ENCODE measurements at regions not wholly inside any gene's neighbourhood (a gene's known extent, or its start where the extent isn't known, plus 50 kb on each side); places are given as distances from the start of the nearest gene placed in this dataset.
"Not testable (repeated sequence)": the region's sequence is repeated elsewhere in the genome, so short reads cannot be mapped to it uniquely, and the experiment has no call there.

DNA sequence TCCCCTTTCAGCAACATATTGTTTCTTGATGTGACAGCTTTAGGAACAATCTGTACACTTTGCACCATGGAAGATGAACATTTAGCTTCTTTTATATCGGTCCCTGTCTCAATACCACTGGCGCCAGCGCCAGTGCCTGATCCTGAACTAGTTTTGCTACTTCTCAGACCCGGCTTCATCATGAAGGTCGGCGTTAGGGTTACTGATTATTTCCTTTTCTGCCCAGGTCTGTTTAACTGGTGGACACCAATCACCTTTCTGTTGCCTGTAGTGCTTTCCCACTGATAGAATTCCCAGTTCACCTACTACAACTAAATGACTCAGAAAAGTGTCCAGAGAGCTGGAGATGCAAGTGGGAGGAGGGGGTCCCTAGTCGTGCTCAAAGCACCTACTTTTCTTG, 99.5 kb downstream of the MYCN start:
- DNase-seq, result no peak

DNA sequence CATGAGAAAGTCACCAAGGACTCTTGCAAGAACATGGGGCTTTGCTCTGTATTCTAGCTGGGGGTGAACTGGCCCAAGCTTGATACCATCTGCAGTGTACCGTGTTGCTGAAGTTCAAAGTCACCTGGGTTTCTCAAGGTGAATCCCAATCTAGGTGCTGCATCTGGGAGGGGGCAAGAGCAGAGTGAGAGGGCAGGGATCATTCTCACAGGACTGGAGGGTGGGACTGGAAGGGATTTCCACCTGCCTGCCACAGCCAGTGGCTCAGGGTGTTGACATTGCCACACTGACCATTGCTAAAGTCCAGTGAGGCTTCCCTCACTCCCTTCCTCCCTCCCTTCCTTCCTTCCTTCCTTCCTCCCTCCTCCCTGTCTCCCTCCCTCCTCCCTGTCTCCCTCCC, 98.7 kb downstream of the MYCN start:
- DNase-seq, result no peak

DNA sequence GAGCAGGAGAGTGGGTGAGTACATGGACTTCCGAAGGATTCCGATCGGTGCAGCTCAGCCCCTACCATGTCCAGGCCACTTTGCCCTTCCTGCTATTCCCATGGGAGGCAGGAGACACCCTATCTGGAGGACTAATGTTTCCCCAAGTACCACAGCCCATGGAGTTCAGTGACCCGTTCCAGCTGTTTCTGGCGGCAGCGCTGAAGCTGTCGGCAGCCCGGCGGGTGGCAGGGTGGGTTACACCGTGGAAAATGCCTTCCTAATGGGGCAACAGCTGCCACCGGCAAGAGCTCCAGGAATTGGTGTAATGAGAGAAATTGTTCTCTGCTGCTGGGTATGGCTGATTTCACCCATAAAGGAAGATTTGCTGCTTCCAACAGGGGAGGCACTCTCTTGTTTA, 98.3 kb downstream of the MYCN start:
- DNase-seq, result no peak

DNA sequence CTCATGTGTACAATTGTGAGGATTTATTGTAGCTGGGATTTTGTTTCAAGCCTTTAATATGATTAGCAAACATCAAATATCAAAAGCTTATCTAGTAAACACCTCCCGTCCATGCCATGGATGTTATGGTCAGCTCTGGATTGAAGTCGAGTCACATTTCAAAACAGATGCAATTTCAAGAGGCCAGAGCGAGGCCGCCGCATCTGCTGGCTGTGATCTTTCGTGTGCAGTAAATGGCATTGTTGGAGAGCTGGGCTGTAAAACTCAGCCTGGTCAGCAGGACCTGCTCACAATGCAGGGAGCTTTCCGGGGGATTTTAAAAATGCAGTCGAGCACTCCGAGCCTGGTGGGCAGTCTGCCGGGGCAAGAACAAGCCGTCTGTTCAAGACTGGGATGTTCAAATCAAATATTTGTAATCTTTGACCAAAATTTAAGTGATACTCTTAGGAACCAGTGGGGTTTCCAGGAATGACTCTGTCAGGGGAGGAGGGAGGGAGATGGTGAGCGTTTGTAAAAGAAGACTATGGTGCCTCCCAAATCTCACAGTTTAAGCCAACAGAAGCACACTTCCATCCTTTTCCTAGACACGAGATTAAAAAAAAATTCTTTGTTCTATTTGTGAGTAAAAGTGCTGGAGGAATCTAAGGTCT, 97.6 kb downstream of the MYCN start:
- no peak for DNase-seq

DNA sequence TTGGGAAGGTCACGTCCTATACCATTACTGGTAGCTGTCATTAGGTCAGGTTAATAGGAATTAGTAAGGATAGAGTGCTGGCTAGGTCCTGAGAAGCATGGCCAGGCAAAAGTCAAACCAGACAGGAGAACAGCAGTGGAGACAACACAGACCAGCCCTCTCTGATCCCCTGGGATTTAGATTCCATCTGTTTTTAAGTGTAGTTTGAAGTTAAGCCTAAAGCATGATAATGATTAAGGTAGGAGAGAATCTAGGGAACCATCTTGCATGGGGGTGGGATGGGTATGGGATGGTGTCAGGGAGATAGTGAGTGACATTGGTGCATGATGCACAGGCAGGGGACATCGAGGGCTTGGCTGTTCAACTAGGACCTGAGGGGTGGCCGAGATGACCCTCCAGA, 96.6 kb downstream of the MYCN start:
- DNase-seq, result no peak

DNA sequence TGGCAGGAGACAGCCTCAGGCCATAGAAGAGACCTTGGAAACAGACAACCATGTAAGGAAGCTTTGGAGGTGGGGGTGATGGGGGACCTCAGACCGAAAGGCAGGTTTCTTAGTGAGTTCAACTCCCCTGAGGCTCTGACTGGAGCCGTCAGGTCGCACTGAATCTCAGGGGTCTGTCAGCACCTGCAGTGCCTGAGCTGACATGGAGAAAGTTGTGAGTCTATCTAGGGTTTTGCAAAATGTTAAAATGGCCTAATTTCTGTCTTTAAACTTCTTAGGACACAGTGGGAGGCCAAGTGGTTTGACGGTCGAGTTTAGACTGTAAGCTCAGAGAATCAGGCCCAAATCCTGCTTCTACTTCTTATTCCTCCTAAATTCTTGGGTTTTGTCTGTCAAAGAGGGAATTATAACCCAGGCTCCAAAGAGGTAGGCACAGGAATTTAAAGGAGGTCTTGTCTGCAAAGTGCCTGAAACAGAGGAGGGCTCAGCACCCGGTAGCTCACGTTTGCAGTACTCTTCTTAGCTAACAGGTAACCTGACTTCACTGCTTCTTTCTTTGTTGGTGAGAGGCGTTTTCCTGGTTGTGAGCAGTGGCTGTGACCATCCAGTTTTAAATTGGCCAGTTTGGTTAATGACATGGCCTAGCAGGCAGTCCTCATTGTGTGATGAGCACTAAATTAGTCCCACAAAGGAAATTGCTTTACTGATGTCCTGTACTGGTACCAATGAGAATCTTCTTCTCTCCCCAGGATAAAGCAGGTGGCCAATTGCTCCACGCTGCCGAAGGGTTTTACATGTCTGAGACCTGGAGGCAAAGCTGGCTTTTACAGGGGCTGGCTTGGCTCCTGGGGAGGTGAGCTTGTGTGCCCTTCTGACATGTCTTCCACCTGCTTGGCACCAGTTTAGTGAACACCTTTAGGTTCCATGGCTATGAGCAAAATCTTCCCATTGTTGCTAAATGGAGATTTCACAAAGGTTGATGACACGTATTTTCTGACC, 95.7 kb downstream of the MYCN start:
- no peak for DNase-seq

DNA sequence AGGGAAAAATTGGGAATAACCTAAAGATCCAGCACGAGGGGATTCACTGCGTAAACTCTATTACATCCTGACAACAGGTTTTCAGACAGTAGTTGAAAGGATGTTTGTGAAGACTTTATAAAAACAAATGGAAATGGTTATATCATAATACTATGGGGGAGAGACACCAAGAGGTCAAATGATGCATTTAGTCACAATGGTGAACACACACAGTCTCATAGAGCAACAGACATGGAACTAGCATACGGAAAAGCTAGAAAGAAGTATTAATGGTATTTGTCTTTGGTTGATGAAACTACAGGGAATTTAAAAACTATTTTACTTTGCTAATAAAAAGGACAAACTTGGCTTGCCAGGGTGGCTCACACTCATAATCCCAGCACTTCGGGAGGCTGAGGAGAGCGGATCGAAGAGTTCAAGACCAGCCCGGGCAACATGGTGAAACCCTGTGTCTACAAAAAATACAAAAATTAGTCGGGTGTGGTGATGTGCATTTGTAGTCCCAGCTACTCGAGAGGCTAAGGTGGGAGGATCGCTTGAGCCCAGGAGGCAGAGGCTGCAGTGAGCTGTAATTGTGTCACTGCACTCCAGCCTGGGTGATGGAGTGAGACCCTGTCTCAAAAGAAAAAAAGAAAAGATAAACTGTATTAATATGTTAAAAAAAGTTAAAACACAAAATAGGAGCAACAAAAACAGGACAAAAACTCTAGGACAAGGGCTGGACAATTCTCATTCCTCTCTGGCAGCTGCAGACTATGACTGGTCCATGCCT, 94.8 kb downstream of the MYCN start:
- DNase-seq, result peak; percentile 17

DNA sequence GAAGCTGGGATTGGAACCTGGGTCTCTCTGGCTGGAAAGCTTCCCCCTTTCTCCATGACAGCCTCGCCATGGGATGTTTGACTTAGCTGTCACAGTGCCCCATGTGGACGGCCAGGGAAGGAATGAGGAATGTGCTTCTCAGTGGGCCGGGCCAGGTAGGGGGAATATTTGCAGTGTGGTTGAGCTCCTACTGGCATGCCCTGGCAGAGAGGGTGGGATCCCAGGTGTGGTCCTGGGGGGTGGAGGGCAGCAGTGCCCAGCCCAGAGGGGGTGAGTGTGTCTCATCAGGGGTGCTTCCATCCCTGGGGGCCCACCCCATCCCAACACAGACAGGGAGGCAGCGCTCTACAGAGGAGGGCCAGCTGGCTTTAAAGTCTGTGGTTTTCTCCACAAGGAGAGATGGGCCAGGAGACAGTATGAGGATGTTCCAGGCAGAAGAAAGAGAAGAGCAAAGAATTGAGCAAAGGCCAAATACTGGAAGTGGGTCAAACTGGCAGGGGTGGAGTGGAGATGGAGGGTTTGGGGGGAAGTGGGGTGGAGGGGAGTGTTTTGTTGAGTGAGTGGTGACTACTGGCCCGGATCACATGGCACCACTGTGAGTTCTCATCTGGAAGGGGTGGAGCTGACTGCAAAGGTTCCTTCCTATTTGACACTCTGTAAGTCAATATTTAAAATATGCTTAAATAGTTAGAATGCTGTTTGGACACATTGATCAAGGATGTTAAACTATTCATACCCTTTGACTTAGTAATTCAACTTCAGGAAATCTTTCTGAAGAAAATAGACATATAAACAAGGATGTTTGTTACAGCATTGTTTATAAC, 94.0 kb downstream of the MYCN start:
- DNase-seq, result no peak

DNA sequence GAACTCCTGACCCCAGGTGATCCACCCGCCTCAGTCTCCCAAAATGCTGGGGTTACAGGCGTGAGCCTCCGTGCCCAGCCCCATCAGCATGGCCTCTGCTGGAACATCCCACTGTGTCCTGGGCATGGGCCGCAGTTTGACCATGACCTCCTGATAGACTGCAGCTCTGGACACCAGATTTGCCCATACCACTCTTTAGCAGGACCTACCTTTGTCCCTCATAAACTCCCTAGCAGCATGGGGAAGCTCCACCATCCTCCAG, 92.6 kb downstream of the MYCN start:
- no peak for DNase-seq

DNA sequence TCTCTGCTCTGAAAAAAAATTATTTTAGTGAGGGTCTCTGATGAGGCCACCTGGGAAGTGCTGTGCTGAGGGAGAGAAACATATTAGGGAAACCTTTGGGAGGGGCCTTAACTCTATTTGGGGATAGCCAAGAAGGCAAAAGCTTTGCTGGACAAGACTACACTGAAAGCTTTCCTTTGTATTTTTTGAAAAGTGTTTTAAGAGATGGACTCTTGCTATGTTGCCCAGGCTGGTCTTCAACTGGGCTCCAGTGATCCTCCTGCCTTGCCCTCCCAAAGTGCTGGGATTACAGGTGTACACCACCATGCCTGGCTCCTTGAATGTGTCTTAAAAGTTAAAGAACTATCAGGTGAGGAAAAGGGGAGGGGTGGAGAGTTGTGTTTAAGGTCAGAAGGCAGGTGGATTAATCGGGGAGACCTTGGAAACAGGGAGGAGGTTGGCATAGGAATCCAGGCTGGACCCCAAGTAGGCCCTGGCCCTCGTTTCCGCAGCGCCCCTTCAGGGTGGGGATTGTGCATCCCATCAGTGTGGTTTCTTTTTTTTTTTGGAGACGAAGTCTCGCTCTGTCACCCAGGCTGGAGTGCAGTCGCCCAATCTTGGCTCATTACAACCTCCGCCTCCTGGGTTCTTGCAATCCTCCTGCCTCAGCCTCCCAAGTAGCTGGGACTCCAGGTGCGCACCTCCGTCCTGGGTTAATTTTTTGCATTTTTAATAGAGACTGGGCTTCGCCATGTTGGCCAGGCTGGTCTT, 92.1 kb downstream of the MYCN start:
- no peak for DNase-seq

DNA sequence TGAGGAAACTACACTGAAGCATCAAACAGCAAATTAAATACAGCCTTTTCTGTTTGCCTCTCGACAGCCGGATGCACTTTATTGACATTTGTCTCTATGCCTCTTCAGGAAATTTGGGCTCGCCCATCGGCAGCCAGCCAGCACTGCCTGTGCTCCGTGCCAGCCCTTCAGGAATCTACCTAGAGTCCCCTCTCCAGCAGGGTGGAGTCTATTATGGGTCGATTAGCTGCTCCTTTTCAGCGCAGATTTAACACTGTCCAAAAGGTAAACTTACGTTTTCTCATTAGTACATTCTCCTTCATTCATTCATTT, 91.5 kb downstream of the MYCN start:
- no peak for DNase-seq

DNA sequence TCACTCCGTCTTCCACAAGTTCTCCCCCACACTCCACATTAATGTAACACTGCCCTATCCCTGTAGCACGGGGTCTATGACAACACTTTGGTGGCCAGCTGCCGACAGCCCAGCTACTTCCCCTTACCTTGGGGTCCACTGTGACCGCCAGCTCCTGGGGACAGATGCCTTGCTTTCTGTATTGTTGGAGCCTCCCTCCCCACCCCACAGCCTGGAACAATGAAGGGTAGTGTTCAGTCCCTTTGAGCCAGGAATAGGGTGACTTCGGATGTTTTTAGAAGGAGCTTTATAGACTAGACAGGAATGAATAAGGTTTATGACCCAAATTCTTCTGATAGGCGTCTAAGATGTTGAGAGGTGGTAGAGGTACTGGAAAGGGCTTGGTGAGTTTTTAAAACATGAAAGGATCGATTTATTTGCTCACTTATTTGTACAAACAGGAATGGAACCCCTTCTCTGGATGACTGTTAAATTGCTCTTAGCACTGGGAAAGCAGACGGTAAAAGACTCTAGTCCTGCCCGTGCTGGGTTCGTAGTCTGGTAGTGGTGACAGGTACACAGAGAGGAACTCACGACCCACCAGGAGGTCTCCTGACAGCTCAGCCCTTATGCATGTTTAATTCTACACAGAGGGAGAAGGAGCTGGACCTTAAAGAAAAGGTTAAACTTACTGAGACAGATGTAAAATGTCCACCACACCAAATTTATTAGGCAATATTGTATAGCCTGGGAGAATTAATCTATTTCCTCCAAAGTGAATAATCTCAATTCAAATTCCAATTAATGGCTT, 90.9 kb downstream of the MYCN start:
- peak; percentile 66 for DNase-seq

DNA sequence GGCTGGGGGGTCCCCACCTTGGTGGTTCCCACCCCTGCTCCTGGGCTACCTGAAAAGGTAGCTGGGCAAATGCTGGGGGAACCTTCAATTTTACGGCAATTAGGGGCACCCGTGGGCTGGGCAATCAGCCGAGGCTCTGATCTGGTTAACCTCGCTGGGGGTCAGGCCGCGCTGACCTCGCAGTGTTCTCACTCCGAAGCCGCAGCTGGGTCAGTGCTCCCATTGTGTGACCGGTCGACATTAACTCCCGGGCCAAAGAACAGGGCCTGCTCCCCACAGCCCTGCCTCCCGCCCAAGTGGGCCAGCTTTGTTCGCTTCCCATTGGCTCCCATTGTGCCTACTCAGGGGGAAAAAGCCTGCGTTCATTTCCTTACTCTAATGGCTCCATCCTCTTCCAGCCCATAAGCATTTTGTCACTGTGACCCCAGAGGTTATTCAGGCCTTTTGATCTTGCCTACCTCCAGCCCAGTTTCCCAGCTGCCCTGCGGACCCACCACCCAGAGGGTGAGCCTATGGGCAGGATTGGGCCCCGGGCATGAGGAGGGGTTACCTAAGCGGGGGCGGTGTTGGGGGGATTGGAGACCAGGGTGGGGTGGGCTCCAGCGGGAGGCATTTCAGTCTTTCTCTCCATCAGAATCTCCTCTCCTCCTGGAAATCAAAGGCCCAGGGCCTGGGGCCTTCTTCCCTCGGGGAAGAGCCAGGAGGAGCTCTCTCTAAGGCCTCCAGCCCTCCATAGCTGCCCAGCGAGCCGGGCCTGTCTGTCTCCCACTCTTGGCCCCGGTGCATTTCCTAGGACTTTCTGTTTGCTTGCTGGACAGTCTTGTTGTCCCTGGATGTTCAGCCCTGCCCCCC, 90.1 kb downstream of the MYCN start:
- peak; percentile 51 for DNase-seq

DNA sequence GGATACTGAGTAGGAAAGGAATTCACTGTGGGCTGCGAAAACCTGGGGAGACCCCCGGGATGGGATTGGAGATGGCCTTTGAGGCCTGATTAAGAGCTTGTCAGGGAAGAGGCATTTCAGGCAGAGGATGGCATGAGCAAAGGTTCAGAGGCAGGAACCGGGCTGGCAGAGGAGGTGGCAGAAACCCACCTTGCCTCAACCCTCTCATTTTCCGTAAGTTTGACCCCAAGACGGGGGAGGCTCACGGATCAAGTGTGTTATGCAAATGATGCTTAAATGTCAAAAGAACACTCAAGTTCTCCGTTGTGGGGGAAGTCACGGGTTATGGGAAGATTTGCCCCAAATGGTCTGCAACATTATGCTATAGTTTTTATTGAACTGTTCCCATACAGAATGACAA, 88.3 kb downstream of the MYCN start:
- DNase-seq, result no peak

DNA sequence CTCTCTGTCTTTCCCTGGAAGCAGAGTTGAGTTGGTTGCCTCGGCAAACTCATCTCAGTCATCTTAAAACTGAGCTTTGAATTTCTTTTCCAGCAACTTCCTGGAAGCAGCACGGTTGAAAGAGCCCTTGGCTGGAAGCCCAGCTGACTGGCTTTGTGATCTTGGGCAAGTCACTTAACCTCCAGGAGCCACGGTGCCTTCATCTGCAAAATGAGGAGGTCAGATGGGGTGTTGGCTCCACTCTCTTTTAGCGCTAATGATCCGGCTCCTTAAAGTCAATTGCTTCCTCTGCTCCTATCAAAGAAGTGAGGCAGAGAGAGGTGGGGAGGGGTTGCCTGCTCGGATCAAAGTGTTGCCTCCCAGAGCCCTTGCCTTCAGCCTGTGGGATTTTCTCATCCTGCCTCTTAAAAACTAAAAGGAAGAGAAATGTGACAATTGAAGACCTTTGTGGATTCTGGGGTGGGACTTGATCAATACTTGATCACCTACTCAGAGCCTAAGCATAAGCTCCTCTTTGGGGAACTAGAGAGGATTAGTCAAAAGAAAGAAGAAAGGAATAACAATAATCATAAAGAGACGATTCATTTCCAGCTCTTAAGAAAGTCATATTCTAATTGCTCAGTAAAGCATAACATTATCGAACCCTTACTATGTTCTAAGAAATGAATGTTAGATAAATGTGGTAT, 86.6 kb downstream of the MYCN start:
- DNase-seq, result no peak

DNA sequence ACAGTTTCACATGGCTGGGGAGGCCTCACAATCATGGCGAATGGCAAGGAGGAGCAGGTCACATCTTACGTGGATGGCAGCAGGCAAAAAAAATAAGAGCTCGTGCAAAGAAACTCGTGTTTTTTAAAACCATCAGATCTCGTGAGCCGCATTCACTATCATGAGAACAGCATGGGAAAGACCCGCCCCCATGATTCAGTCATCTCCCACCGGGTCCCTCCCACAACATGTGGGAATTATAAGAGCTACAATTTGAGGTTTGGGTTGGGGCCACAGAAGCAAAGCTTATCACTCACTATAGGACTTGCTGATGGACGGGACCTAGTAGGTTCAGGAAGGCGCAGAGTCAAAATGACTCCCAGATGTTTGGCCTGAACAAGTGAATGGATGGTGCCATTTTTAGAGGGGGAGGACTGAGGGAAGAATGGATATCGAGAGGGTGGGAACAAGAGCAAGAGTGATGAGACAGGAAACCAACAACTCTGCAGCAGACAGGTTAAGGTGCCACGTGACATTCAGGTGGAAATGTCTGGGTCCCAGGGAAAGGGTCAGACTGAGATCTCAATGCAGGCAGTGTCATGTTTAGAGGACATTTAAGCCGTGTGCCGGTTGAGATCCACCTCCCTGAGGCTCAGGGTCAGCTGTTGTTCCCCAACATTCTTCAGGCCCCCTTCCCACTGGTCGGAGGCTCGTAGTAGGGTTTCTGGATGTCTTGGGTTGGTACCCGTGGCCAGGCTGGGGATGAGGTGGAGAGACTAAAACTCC, 85.7 kb downstream of the MYCN start:
- DNase-seq, result no peak

DNA sequence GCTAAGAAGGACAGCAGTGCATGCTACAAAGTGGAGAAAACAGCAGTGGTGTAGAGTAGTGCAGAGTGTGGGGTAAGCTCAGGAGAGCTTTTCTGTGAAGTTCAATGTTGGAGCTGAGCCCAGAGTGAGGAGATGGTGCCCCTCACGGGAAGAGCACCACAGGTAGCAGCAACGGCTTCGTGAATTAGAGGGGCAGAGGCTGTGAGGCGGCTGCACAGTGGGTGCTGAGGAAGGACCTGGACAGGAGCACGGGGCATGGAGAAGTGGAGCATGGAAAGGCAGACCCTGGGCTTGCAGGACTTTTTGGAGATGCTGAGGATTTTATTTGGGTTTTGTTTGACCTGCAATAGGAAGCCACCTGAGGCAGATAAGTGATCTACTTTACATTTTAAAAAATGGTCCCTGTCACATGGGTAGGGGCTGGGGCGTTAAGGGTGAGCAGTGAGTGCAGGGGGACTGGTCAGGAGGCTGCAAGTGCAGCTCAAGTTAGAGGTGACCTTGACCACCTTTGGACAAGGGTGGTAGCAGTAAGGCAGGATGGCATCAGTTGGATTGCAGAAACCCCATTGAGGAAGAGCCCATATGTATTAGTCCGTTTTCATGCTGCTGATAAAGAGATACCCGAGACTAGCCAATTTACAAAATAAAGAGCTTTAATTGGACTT, 85.0 kb downstream of the MYCN start:
- no peak for DNase-seq

DNA sequence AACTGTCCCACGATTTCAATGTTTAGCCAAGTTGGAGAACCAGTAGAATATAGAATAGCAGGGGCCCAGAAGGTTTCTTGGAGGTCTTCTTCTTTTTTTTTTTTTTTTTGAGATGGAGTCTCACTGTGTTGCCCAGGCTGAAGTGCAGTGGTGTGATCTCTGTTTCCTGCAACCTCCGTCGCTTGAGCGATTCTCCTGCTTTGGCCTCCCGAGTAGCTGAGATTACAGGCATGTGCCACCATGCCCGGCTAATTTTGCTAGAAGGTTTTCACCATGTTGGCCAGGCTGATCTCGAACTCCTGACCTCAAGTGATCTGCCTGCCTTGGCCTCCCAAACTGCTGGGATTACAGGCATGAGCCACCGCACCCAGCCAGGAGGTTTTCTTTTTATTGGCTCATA, 84.3 kb downstream of the MYCN start:
- DNase-seq, result not testable (repeated sequence)

Data from midbrain (tissue), 1 donor.